Fibroblast of peridontal ligament (primary cell): ENCODE measurements at regions not wholly inside any gene's neighbourhood (a gene's known extent, or its start where the extent isn't known, plus 50 kb on each side); places are given as distances from the start of the nearest gene placed in this dataset.
"Not testable (repeated sequence)": the region's sequence is repeated elsewhere in the genome, so short reads cannot be mapped to it uniquely, and the experiment has no call there.

Experiments used
- DNase-seq: peaks from one replicate; pipeline ENCODE4 v3.0.0-alpha.2; 2010; ENCODE audit errors: extremely low read depth

DNA sequence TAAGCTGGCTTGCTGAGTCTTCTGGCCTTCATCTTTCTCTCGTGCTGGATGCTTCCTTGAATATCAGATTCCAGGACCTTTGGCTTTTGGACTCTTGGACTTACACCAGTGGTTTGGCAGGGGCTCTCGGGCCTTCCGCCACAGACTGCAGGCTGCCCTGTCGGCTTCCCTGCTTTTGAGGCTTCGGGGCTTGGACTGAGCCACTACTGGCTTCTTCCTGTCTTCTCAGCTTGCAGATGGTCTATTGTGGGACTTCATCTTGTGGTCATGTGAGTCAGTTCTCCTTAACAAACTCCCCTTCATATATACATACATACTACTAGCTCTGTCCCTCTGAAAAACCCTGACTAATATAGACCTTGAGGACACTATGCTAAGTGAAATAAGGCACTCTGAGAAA is 78.3 kb upstream of the SSBP2 start:
- no peak for DNase-seq

DNA sequence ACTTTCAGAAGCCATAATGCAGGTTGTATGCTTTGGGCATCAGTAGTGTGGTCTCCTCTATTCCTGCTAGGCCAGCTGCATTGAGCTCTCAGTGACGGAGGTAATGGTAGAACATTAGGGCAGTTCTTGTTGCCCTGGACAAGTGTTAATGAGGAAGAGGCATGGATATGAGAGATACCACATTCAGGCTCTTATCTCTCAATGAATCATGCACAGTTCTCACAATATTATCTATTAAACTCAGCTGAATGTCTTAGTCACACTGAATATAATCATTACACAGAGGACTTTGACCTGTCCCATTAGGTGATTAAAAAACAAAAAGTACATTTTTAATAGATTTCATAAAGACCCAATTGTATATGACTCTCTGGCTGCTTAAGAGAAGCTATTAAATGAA is 76.6 kb upstream of the SSBP2 start:
- DNase-seq = no peak

DNA sequence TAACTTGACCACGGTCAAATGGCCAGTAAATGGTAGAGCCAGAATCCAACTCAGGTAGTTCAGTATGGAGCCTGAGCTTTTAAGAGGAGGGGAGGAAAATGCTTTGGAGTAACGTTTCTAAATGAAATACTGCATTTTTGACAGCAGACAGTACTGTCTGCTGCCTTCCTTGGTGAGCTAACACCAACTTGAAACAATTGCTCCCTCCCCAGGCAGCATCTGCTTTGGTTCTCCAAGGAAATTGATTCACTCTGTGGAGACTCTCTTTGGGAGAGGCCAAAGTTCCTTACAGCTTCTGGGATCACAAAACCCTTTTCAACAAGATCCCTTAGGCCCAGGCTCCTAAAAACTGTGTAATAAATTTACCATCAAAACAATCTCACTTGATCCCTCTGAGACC is 75.2 kb upstream of the SSBP2 start:
- peak; percentile 59 for DNase-seq

DNA sequence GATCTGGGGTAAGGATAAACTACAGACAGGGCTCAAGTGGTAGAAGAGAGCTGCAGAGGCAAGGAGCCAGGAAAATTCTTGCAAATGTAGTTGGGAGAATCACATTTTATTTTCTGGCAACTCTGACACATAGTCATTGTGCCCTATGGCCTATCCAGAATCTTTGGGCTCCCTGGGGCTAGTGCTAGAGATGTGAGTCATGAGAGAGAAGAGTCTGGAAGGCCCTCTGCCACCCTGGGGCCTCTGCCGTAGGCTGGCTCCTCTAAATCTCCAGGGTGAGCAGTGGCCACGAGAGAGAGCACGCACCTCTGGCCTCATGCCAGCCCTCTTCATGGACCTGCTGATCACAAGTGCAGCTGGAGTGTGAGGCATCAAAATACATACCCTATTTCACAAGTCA is 74.3 kb upstream of the SSBP2 start:
- peak; percentile 94 for DNase-seq

DNA sequence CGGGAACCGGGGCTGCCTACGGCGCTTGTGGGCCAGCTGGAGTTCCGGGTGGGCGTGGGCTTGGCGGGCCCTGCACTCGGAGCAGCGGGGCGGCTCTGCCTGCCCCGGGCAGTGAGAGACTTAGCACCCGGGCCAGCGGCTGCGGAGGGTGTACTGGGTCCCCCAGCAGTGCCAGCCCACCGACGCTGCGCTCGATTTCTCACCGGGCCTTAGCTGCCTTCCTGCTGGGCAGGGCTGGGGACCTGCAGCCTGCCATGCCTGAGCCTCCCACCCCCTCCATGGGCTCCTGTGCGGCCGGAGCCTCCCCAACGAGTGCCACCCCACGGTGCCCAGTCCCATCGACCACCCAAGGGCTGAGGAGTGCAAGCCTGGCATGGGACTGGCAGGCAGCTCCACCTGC is 72.8 kb upstream of the SSBP2 start:
- DNase-seq = not testable (repeated sequence)

DNA sequence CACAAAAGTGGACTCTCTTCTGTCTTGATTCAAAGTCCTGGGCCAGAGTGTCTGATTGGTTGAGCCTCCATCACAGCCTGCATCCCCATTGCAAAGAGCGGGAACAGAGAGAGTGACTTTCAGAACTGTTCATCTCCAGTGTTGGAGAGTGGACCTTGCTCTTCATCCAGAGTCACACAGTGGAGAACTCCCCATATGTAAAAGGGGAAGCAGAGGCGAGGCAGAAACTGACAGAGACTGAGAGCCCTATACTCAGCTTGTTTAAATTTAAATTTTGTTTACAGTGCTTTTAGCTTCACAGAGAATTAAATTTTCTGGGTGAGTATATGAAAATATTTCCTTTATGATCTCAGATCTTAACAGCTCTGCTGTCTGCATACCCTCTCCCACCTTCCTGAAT is 70.0 kb upstream of the SSBP2 start:
- DNase-seq = no peak

DNA sequence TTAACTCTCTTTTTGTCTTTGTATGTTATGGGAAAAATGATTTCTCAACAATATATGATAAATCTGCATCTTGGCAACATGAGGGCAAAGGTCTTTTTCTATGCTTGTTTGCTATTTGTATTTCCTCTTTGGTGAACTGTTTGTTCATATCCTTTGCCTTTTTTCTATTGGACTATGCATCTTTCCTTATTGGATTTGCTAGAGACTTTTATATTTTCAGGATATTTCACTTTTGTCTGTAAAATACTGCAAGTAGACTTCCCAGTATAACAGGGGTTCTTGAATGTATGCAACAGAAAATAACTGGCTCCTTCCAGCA is 69.4 kb upstream of the SSBP2 start:
- DNase-seq = no peak

DNA sequence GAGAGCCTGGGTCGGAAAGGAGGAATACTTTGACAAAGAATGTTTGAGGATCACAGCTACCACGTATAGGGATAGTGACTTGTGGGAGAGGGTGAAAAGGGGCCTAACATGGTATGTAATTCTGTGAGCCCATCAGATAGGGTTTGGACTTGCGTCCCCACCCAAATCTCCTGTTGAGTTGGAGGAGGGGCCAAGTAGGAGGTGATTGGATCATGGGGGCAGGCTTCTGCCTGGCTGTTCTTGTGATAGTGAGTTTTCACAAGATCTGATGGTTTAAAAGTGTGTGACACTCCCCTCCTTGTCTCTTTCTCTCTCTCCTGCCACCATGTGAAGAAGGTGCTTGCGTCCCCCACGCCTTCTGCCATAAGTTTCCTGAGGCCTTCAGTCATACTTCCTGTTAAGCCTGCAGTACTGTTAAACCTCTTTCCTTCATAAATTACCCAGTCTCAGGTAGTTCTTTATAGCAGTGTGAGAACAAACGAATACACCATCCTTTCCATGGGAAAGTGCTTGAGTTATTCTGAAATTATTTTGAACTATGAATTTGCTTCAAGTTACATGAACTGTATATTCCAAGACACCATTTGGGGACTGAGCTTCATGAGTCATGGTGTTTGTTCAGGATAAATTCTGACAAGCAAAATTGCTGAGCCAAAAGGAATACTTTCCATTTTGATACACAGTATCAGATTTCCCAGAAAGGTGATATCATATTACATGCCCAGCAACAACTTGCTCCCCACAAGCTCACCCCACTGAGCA is 68.8 kb upstream of the SSBP2 start:
- DNase-seq = peak; percentile 57

DNA sequence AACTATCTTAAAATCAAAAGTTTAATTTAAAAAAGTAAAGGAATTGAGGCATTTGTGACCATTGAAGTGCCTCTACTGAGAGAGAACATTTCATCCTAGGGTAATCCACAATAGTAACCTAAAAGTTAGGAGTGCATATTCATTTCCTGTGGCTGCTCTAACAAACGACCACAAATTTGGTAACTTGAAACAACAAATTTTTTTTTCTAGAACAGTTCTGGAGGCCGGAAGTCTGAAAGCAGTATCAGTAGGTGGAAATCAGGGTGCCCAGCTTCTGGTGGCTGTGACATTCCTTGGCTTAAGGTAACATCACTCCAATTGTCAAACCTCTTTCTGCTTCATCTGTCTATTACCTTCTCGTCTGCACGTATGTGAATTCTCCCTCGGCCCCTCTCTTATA is 67.1 kb upstream of the SSBP2 start:
- DNase-seq = no peak

DNA sequence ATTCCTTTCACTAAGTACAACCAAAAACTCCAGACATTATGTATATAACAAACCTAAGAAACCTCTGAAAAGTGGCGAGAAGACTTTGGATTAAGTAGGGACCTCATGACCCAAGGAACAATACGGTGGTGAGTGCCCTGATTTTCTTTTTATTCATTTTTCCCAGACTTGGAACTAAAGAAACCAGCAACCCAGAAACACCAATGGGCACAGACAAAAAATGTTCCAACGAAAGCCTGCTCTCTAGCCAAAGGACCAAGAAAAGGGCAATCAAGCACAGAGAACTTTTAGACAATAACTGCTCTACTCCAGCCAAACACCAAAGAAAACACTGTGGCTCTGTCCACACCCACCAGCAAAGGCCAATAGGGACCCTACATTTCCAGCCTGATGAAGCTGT is 66.2 kb upstream of the SSBP2 start:
- no peak for DNase-seq

DNA sequence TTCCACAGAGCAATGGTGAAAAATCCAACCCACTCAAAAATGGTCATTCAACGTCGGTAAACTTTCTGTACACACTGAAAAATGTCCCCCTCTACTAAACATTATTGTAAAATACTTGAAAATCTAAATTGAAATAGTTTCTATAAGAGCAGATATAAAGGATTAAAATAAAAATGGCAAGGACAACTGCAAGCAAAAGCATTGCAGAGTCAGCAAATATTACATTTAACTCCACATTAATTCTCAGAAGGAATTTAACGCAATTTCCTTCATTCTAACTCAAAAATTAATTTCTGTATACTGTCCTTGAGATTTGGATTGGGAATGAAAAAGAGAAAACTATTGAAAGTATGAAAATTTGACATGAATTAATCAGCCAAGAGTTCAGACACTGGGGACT is 64.4 kb upstream of the SSBP2 start:
- DNase-seq = no peak

DNA sequence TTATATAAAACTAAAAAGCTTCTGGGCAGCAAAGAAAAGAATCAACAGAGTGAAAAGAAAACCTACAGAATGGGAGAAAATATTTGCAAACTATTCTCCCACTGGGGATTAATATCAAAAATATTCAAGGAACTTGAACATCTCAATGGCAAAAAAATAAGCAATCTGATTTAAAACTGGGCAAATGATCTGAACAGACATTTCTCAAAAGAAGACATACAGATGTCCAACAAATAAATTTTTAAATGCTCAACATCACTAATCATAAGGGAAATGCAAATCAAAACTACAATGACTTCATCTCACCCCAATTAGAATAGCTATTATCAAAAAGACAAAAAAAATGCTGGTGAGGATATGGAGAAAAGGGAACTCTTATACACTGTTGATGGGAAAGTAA is 57.2 kb upstream of the SSBP2 start:
- no peak for DNase-seq

DNA sequence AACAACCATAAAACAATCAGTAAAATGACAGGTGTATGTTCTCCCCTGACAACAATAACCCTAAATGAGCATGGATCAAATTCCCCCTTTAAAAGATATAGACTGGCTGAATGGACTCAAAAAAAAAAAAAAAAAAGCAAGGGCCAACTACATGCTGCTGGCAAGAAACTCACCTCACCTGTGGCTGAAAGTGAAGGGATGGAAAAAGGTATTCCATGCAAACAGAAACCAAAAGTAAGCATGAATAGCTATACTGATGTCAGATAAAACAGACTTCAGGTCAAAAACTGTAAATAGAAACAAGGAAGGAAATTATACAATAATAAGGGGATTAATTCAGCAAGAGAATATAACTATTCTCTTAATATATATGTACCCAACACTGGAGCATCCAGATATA is 54.2 kb upstream of the SSBP2 start:
- DNase-seq = no peak

DNA sequence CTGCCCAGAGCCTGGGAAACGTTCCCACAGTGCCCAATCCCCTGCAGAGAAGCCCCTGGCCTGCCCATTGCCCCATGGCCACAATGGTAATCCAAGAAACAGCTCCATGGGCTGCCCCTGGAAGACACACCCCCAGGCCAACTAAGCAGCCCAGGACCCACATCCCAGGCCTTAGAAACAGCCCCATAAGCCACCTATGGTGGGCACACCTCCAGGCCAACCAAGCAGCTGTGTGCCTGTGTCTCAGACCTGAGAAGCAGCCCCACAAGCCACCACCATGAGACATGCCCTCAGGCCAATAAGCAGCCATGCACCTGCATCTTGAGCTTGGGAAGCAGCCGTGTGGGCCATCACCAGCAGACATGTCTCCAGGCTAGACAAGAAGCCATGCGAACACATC is 52.9 kb upstream of the SSBP2 start:
- DNase-seq = no peak

DNA sequence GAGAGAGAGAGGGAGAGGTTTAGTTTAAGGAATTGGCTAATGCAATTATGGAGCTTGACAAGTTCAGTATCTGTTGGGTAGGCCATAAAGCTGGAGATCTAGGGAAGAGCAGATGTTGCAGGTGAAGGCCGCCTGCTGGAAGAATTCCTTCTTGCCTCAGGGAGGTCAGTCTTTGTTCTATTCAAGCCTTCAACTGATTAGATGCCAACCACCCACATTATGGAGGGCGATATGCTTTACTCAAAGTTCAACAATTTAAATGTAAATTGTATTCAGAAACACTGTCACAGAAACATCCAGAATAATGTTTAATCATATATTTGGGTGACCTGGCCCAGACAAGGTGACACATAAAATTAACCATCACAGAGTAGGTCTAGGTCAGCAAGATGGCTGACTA is 51.7 kb upstream of the SSBP2 start:
- DNase-seq = no peak

DNA sequence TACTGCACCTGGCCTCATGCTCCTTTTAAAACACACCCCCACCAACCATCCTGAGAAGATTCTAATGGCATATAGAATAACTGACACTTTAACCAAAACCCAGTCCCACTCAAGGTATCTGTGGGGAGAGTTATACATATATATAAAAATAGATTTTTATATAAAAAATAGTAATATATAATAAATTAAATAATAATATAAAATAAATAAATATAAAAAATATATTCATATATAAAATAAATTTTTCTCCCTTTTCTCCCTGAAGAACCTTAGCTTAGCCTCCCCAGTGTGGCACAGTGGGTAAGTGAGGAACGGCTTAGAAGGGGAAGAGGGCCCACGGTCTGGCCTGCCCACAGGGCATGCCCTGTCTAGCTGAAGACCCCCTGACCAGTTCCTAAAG is 51.1 kb upstream of the SSBP2 start:
- DNase-seq = no peak

DNA sequence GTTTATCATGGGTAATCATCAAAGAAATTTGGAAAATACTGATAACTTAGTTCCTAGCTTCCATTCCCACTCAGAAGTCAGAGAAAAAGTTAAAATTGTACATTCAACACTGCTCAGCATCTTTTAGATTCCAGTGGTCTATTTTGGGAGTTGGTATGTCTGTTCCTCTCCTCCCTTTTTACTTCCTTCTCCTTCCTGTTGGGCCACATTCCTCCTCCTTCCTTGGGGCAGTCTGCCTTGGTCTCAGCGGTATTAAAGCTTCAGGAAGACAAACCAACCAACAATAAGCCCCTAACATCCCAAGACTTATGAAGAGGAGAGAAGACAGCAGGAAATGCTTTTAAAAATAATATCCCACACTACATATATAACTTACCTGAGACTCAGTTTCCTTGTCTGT is 49.9 kb upstream of the SSBP2 start:
- DNase-seq = no peak
